Natural killer cell (primary cell): ENCODE measurements at regions not wholly inside any gene's neighbourhood (a gene's known extent, or its start where the extent isn't known, plus 50 kb on each side); places are given as distances from the start of the nearest gene placed in this dataset.

Source experiments
- ATAC-seq, 3 donors: fragments of 150-1000 bp in 2 of 3; fragments of 200-7000 bp in 1 of 3; cut with Tn5 transposase; 1 replicate in 1 of 3; 2 replicates in 2 of 3; pipeline ENCODE4 v1.10.0; 2021; ENCODE audit warnings: mild to moderate bottlenecking in 2 of 3, moderate library complexity in 2 of 3
- DNase-seq, 2 donors: peaks; one replicate each; pipeline versions ENCODE4 v3.0.0 to v3.0.0-alpha.2; 2013 to 2021; ENCODE audit warnings: mixed read lengths in 1 of 2
- H3K27ac ChIP-seq: one replicate; pipeline ENCODE4 v1.5.1; 2013; ENCODE audit warnings: mild to moderate bottlenecking, low read length
- H3K27me3 ChIP-seq: one replicate; pipeline ENCODE4 v1.6.1; 2013; ENCODE audit warnings: low read length; ENCODE audit not compliant: control insufficient read depth, insufficient read depth
- H3K36me3 ChIP-seq: one replicate; pipeline ENCODE4 v1.6.1; 2013; ENCODE audit warnings: low read length; ENCODE audit not compliant: control insufficient read depth, insufficient read depth
- H3K4me1 ChIP-seq: one replicate; pipeline ENCODE4 v1.6.1; 2013; ENCODE audit warnings: low read length; ENCODE audit not compliant: control insufficient read depth, insufficient read depth
- H3K4me3 ChIP-seq: one replicate; pipeline ENCODE4 v1.5.1; 2013; ENCODE audit warnings: low read length
- H3K9me3 ChIP-seq: one replicate; pipeline ENCODE4 v1.6.1; 2013; ENCODE audit warnings: low read length; ENCODE audit not compliant: control insufficient read depth, insufficient read depth
- H3K27ac Mint-ChIP-seq, 2 donors: one replicate each; pipeline ENCODE4 v1.8.0; 2022; ENCODE audit warnings: mild to moderate bottlenecking in 2 of 2, mixed read lengths in 2 of 2, moderate library complexity in 1 of 2
- H3K27me3 Mint-ChIP-seq, 2 donors: one replicate each; pipeline ENCODE4 v1.8.0; 2022; ENCODE audit warnings: low read depth in 2 of 2, mixed read lengths in 2 of 2
- H3K36me3 Mint-ChIP-seq: one replicate; pipeline ENCODE4 v1.8.0; 2022; ENCODE audit warnings: mixed read lengths
- H3K4me1 Mint-ChIP-seq, 2 donors: one replicate each; pipeline ENCODE4 v1.8.0; 2022; ENCODE audit warnings: mixed read lengths in 2 of 2
- H3K4me3 Mint-ChIP-seq: one replicate; pipeline ENCODE4 v1.8.0; 2022; ENCODE audit warnings: mild to moderate bottlenecking, moderate library complexity, mixed read lengths
- H3K9me3 Mint-ChIP-seq, 2 donors: one replicate each; pipeline ENCODE4 v1.8.0; 2022; ENCODE audit warnings: mixed read lengths in 2 of 2
- WGBS: methylation state at CpG from one replicate; pipeline ENCODE4 v1.1.7; 2013; ENCODE audit warnings: missing lambda C conversion rate; ENCODE audit not compliant: insufficient coverage; 5-methylcytosine and 5-hydroxymethylcytosine counted together
- intact Hi-C: fragments of 100-400 bp; cut with micrococcal nuclease; formaldehyde crosslinking; loops from one replicate; pipeline ENCODE4 v1.14.2; 2022
- TF ChIP-seq, protein P1 (sequence below): fragments of 200-600 bp; IDR thresholded peaks from one replicate; pipeline ENCODE4 v1.8.0; 2022; ENCODE audit warnings: antibody characterized with exemption

DNA sequence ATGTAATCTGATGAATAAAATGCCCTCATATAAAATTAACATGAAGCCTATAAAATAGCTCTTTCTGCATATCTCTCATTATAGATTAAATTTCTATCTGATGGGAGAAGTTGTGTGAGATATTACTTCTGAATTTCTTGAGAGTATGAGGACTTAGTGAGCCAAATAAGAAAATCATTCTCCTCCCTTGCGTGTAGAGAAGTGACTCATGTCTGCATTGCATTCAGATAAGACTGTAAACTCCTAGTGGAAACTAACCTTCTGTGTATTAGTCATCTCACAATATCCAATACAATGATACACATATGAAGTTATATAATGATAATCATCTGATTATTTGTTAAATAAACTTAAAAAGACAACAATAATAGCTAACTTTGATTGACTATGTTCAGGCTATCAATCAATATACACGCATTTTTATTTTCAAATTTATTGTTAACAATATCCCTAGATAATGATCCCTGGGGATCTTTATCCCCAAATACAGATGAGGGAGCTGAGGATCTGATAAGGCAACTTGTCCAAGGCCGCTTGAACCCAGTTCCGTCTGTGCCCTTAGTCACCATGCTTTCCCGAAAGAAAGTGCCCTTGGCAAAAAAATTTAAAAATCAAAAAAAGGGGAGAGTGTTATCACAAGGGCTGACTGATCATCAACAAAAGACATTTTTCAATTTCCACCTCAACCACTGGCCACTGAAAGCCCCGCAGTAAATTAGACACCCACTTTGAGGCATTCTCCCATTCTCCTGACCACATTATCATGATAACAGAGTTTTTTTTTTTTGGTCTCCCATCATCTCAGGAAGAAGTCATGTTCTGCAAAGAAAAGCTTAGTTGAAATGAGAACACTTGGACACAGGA, 189.2 kb upstream of the RASSF8 start:
- WGBS: 87% methylated on average over 4 of the region's 6 CpGs
- no peaks in the 10 kb centered on the region for H3K9me3 Mint-ChIP-seq
- H3K27me3 ChIP-seq: no peaks in the 10 kb centered on the region

GRCh38 chr12:25771041-25771440, 187.4 kb upstream of the RASSF8 start:
- Mint-ChIP-seq H3K4me3 (no peak overlapping the region), H3K9me3 (no peaks in the 10 kb centered on the region), H3K27ac (no peak overlapping the region), H3K4me1 (no peaks in the 10 kb centered on the region), H3K27me3 (no peaks in the 10 kb centered on the region), H3K36me3 (no peaks in the 10 kb centered on the region)
- H3K4me1 ChIP-seq: no peaks in the 10 kb centered on the region
- H3K4me3 ChIP-seq: no peak overlapping the region
- TF ChIP-seq, protein P1, sequence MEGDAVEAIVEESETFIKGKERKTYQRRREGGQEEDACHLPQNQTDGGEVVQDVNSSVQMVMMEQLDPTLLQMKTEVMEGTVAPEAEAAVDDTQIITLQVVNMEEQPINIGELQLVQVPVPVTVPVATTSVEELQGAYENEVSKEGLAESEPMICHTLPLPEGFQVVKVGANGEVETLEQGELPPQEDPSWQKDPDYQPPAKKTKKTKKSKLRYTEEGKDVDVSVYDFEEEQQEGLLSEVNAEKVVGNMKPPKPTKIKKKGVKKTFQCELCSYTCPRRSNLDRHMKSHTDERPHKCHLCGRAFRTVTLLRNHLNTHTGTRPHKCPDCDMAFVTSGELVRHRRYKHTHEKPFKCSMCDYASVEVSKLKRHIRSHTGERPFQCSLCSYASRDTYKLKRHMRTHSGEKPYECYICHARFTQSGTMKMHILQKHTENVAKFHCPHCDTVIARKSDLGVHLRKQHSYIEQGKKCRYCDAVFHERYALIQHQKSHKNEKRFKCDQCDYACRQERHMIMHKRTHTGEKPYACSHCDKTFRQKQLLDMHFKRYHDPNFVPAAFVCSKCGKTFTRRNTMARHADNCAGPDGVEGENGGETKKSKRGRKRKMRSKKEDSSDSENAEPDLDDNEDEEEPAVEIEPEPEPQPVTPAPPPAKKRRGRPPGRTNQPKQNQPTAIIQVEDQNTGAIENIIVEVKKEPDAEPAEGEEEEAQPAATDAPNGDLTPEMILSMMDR: no peak
- no peaks in the 10 kb centered on the region for H3K9me3 ChIP-seq
- WGBS: 0% methylated on average over 1 of the region's 2 CpGs
- intact Hi-C loops: no loop called here
- H3K27me3 ChIP-seq: no peaks in the 10 kb centered on the region
- ATAC-seq (no peak), DNase-seq (no peak)
- H3K27ac ChIP-seq: no peak overlapping the region
- no peaks in the 10 kb centered on the region for H3K36me3 ChIP-seq

More for the DNA sequence above, 189.2 kb upstream of the RASSF8 start:
- intact Hi-C loops: loop anchor here (2.0 kb wide), 1 partner anchor 51 kb away; no protein-coding TSS in a partner anchor
- H3K27ac Mint-ChIP-seq: no peak overlapping the region
- H3K4me1 Mint-ChIP-seq: no peaks in the 10 kb centered on the region
- Histone ChIP-seq H3K36me3 (no peaks in the 10 kb centered on the region), H3K4me1 (no peaks in the 10 kb centered on the region), H3K9me3 (no peaks in the 10 kb centered on the region), H3K4me3 (no peak overlapping the region), H3K27ac (no peak overlapping the region)
- H3K36me3 Mint-ChIP-seq: no peaks in the 10 kb centered on the region
- no peak overlapping the region for H3K4me3 Mint-ChIP-seq
- H3K27me3 Mint-ChIP-seq: no peaks in the 10 kb centered on the region
- no peak for DNase-seq
- ATAC-seq: no peak
- TF ChIP-seq, protein P1: no peak

GRCh38 chr12:25771476-25771875, 187.0 kb upstream of the RASSF8 start:
- DNase-seq (no peak), ATAC-seq (no peak)
- H3K4me1 Mint-ChIP-seq: no peaks in the 10 kb centered on the region
- TF ChIP-seq, protein P1: no peak
- Histone ChIP-seq H3K36me3 (no peaks in the 10 kb centered on the region), H3K4me1 (no peaks in the 10 kb centered on the region), H3K27ac (no peak overlapping the region), H3K4me3 (no peak overlapping the region), H3K27me3 (no peaks in the 10 kb centered on the region), H3K9me3 (no peaks in the 10 kb centered on the region)
- no peaks in the 10 kb centered on the region for H3K36me3 Mint-ChIP-seq
- no peaks in the 10 kb centered on the region for H3K9me3 Mint-ChIP-seq
- intact Hi-C loops: no loop called here
- H3K4me3 Mint-ChIP-seq: no peak overlapping the region
- no peaks in the 10 kb centered on the region for H3K27me3 Mint-ChIP-seq
- H3K27ac Mint-ChIP-seq: no peak overlapping the region
- WGBS: 92% methylated on average over 2 of the region's 4 CpGs

- Histone ChIP-seq H3K27me3 (no peaks in the 10 kb centered on the region), H3K4me1 (no peaks in the 10 kb centered on the region), H3K9me3 (no peaks in the 10 kb centered on the region), H3K36me3 (no peaks in the 10 kb centered on the region), H3K4me3 (no peak overlapping the region), H3K27ac (no peak overlapping the region)
- H3K4me1 Mint-ChIP-seq: no peaks in the 10 kb centered on the region
- WGBS: 33% methylated on average over 2 of the region's 4 CpGs
- intact Hi-C loops: no loop called here
- H3K36me3 Mint-ChIP-seq: no peaks in the 10 kb centered on the region
- no peaks in the 10 kb centered on the region for H3K27me3 Mint-ChIP-seq
- H3K27ac Mint-ChIP-seq: no peak overlapping the region
- ATAC-seq (no peak), DNase-seq (no peak)
- H3K4me3 Mint-ChIP-seq: no peak overlapping the region
- H3K9me3 Mint-ChIP-seq: peaks cover 0 to 2% of the 10 kb centered on the region in 2 donors
- TF ChIP-seq, protein P1: no peak
Measured at GRCh38 chr12:25775968-25776367, 182.5 kb upstream of the RASSF8 start.
